ENCODE measurements at regions not wholly inside any gene's neighbourhood (a gene's known extent, or its start where the extent isn't known, plus 50 kb on each side); places are given as distances from the start of the nearest gene placed in this dataset.

DNA sequence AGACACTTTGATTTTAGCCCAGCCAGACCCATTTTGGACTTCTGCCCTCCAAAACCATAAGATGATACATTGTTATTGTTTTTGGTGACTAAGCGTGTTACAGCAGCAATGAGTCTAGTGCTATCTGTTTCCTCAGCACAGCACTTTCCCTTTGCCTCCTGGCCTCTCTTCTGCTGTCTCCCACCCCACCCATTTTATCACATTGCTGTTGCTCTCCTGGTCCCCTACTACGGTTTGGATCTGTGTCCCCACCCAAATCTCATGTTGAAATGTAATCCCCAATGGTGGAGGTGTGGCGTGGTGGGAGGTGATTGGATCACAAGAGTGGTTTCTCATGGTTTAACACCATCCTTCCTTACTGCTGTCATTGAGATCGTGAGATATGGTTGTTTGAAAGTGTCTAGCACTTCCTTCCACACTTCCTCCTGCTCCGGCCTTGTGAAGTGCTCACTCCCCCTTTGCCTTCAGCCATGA, 59.8 kb upstream of the CD82 start:
- TF ChIP-seq CTCF (optimal IDR thresholded peaks at IDR 0.05 in 1 of 3, IDR thresholded peaks at IDR 0.05 in 1 of 3, conservative IDR thresholded peaks at IDR 0.05 in 1 of 3; ENCODE audit: extremely low read depth in 1 of 3, insufficient read depth in 2 of 3, low read length in 3 of 3) (no peak), EZH2 (IDR thresholded peaks at IDR 0.05; ENCODE audit: low read length) (no peak)
